ENCODE measurements at regions not wholly inside any gene's neighbourhood (a gene's known extent, or its start where the extent isn't known, plus 50 kb on each side); places are given as distances from the start of the nearest gene placed in this dataset.

- H3K4me3 ChIP-seq (ENCODE audit: low read depth, low read length) = no peak overlapping the region
- TF ChIP-seq, protein P1, sequence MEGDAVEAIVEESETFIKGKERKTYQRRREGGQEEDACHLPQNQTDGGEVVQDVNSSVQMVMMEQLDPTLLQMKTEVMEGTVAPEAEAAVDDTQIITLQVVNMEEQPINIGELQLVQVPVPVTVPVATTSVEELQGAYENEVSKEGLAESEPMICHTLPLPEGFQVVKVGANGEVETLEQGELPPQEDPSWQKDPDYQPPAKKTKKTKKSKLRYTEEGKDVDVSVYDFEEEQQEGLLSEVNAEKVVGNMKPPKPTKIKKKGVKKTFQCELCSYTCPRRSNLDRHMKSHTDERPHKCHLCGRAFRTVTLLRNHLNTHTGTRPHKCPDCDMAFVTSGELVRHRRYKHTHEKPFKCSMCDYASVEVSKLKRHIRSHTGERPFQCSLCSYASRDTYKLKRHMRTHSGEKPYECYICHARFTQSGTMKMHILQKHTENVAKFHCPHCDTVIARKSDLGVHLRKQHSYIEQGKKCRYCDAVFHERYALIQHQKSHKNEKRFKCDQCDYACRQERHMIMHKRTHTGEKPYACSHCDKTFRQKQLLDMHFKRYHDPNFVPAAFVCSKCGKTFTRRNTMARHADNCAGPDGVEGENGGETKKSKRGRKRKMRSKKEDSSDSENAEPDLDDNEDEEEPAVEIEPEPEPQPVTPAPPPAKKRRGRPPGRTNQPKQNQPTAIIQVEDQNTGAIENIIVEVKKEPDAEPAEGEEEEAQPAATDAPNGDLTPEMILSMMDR (IDR thresholded peaks at IDR 0.05; ENCODE audit: insufficient read depth, low read depth, low read length) = no peak
- DNase-seq (ENCODE audit: low read depth) = no peak
Measured at GRCh38 chr7:140239653-140239935, 62.8 kb upstream of the KDM7A start.

GRCh38 chr7:140238778-140239652, 62.2 kb upstream of the KDM7A start:
- TF ChIP-seq, protein P1 (IDR thresholded peaks at IDR 0.05; ENCODE audit: insufficient read depth, low read depth, low read length) = no peak
- no peak for DNase-seq (ENCODE audit: low read depth)
- no peak overlapping the region for H3K4me3 ChIP-seq (ENCODE audit: low read depth, low read length)

DNA sequence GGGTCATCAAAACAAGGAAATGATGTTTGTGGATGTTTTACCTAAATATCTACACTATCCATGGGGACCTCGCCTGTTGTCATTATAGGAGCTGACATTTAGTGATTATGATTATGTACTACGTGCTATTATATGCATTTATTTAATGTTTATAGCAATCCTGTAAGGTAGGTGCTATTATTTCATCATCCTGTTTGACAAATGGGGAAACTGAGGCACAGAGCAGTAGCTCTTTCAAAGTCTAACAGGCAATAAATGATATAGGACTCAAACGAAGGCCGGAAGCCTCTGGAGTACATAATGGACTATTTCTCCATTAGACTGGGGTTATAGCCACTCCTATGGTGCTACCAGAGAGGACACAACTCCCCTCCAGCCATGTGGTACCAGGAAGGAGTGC, 60.6 kb upstream of the KDM7A start:
- H3K4me3 ChIP-seq (ENCODE audit: low read depth, low read length) = no peak overlapping the region
- TF ChIP-seq, protein P1 (IDR thresholded peaks at IDR 0.05; ENCODE audit: insufficient read depth, low read depth, low read length) = no peak
- no peak for DNase-seq (ENCODE audit: low read depth)

DNA sequence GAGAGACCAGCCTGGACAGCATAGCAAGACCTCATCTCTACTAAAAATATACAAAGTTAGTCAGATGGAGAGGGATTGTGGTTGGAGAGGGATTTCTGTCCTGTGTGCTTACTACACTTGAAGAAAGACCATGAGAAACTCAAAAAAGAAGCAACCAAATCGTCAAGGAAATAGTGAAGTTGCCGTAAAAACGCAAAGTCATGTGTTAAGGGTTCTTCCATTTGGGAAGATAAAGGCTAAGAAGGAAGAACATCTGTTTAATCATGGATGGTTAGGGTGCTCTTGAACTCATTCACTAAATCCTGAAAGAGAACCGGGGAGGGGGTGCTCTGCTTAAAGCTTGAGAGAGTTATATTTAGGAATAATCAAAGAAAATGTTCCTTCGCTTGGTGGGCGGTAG, 59.8 kb upstream of the KDM7A start:
- no peak overlapping the region for H3K4me3 ChIP-seq (ENCODE audit: low read depth, low read length)

GRCh38 chr7:140235114-140235513, 58.3 kb upstream of the KDM7A start:
- TF ChIP-seq, protein P1 (IDR thresholded peaks at IDR 0.05; ENCODE audit: insufficient read depth, low read depth, low read length) = no peak
- no peak for DNase-seq (ENCODE audit: low read depth)
- H3K4me3 ChIP-seq (ENCODE audit: low read depth, low read length) = no peak overlapping the region

More for the DNA sequence above, 59.8 kb upstream of the KDM7A start:
- no peak for DNase-seq (ENCODE audit: low read depth)
- TF ChIP-seq, protein P1 (IDR thresholded peaks at IDR 0.05; ENCODE audit: insufficient read depth, low read depth, low read length) = no peak

DNA sequence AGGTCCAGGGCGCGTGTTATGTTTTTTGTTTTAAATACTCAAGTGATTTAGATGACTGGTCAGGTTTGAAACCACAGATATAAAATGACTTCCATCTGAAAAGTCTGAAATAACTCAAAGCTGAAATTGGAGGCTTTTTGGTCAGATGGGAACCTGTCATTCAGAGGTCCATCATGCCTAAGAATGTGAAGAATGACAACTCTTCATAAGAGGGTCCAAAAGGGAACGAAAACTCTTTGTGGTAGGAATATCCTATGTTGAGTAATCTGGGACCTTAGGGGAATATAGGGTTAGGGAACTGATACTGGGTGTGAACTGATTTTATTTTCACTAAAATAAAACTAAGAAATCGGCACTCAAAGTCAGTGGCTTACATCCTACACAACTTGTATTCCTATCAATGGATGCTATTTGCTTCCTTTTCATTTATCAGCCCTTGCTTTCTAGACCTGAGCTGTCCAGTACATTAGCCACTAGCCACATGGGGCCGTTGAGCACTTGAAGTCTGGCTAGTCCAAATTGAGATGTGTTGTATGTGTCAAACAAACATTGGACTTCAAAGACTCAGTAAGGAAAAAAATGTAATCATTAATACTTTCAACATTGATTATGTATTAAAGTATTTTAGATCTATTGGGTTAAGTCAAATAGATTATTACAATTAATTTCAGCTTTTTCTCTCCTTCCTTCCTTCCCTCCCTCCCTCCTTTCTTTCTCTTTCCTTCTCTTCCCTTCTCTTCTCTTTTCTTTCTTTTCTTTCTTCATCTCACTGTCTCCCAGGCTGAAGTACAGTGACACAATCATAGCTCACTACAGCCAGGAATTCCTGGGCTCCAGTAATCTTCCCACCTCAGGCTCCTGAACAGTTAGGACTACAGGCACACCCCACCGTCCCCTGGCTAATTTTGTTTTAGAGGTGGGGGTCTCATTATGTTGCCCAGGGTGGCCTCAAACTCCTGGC, 56.5 kb upstream of the KDM7A start:
- DNase-seq (ENCODE audit: low read depth) = no peak
- TF ChIP-seq, protein P1 (IDR thresholded peaks at IDR 0.05; ENCODE audit: insufficient read depth, low read depth, low read length) = no peak

More for the DNA sequence above, 56.5 kb upstream of the KDM7A start:
- no peak overlapping the region for H3K4me3 ChIP-seq (ENCODE audit: low read depth, low read length)
